A204.1 (cell line): ENCODE measurements at regions not wholly inside any gene's neighbourhood (a gene's known extent, or its start where the extent isn't known, plus 50 kb on each side); places are given as distances from the start of the nearest gene placed in this dataset.

Experiments
- FAIRE-seq: peaks from 2 replicates; lab custom pipeline; 2012; peaks lifted over from hg19 to GRCh38; lab: Jason Lieb, UNC

DNA sequence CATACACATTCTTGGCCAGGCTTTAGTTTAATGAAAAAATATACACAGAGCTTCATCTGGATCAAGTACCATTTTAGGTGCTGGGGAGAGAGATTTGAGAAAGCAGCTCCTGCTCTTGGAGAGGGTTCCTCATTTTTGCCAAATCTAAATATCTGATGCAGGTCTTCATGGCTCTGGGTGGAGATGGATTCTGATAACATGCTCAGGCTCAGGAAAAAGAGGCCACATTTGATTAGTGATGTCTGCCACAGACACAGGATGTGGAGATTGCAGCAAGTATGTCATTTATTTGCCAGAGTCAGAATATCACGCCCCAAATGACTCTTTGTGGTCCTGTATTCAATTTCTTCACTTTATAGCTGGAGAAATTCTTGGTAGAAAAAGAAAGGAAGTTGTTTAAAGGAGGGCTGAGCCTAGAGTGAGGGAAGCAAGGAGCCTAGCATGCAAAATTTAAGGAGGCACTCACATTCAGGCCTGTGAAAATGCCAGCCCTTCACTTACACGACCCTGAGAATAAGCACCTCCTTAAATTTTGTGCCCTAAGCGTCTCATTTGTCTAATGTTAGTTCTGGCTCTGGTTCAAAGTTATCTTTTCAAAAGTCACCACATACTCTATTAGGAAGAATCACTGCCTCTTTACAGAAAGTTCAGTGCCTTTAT, 492.9 kb upstream of the TBX3 start:
- no peak for FAIRE-seq

DNA sequence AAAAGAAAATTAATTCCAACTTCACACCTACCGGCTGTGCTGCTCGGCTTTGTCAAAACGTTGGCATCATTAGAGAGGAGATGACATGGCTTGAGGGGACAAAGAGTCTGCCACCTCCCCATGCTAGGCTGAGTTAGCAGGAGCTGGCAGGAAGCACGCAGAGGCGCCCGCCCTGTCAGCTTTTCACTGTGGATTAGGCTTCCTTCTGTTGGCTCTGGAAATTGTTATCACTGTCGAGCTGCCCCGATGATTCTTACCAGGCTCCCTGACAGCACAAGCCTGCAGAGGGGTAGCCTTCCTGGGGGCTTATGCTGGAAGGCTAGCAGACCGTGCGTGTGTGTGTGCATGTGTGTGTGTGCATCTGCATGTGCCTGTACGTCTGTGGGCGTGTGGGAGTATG, 490.9 kb upstream of the TBX3 start:
- FAIRE-seq, result no peak

DNA sequence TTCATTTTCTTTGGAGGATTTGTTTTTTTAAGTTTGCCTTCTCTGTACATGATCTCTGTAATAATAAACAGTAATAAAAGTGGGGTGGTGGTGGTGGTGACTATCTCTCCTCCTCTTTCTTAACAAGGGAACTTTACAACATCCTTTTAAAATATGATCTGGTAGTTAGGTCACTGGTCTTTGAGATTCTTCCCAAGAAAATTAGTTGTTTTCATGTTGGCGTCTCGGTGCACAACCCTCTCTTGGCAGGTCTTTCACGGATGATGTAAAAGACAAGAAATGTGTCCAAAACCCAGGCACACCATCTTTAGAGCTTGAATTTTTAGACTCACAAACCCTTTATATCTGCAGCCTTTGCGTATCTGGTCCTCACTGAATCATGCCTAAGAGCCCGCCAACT, 488.5 kb upstream of the TBX3 start:
- no peak for FAIRE-seq

DNA sequence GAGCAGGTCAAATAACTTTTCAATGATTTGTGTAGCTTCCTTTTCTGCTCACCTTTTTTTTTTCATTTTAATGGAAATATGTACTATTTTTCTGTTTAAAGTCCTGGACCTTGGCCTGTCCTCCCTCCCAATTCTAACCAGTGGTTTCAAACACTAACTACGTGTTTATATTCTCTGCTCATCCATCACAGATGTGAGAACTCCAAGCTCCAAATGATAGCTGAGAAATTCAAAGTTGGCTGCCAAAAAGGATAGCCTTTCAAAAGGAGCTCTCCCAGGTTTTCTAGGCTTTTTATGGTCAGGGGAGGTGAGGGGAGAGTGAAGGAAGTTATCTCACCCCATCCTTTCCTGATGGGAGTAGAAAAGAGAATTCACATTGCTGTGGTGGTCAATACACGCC, 486.0 kb upstream of the TBX3 start:
- no peak for FAIRE-seq

DNA sequence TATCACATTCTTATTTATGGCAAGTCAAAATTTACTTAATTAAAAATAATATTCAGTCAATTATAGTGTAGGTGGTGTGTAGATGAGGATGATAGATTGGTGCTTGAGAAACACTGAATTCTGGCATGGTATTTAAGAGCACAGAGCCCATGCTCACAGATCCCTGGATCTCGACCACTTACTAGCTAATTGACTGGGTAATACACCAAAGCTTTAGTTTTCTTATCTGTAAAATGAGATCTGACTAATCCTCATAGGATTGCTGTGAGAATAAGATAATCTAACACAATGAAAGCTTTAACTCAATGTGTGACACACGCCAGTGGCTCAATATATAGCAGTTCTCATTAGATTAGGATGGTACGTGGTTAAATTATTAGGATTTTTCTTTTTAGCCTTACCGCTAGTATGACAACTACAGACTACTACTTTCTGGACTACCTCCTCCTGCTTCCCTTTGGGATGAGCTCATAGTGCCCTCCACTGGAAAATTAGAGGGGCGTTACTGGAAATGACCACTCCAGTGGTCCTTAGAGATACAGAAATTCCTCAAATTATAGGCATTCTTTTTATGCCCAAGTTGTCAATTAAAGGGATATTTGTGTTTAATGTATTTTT, 482.8 kb upstream of the TBX3 start:
- FAIRE-seq, result no peak

DNA sequence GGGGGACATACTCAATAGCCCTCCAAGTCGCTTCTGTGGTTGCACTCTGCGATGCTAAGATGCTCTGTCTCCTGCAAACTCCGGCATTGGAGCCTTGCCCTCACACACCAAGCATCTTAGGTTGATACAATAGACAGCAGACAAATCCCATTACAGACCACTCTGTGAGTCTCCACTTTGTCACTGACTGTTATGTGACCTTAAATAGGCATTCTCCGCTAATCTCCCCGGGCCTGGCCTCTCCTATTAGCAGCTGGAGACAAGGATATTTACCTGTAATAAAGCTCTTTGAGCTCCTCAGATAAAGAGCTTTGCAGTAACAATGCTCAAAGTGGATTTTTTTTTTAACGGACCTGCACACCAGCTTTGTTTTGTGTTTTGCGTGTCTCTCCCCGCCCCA, 479.7 kb upstream of the TBX3 start:
- no peak for FAIRE-seq

DNA sequence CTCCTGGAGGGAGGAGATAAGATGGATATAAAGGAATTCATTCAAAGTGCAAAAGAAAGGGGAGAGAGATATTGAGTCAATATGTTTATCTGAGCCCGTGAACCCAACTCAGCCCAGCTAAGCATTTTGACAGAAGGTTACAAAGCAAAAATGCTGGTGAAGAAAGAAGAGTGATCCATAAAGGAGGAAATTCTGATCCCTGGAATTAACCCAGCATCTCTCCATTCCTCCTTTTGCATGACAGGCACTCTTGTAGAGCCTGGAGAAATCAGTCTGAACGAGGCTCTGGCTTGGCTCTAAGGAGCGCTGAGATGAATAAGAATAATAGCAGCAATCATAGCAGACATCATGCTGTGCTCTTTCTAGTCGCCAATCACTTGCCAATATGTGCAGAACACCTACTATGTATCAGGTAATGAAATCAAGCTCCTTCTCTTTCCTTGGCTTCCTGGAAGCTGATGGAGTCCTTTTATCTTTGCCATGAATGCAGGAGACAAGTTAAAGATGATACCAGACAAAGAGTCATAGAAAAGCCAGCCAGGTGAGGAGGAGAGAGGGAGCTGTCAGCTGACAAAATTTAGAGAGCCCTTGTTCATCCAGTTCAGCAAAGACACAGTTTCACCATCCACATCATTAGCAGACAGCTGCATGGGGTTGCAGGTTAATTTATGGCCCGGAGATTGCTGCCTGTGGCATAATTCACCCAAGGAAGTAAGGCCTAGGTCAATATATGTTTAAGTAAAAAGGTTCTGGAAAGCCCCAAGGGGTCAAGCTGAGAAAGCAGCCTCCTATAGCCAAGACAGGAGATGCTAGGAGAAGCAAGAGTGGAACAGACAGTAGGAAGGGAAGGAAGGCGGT, 476.5 kb upstream of the TBX3 start:
- no peak for FAIRE-seq

DNA sequence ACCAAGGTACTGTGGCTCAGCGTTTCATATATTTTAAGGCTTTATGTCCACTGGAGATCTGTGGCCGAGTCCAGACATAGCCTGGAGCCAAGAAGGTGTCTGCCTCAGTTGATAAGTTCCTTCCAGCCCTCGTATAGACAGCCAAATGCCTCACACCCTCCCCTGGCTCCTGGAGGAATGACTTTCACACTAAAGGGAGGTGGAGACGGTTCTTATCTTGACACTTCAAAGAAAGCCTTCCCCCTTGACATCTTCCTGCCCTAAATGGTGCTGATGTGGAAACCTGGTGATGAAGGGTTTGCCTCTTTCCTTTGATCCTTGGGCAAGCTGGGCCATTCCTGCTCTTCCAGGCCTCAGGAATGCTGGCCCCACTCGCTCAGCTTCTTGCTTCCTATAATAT, 474.8 kb upstream of the TBX3 start:
- FAIRE-seq, result no peak

DNA sequence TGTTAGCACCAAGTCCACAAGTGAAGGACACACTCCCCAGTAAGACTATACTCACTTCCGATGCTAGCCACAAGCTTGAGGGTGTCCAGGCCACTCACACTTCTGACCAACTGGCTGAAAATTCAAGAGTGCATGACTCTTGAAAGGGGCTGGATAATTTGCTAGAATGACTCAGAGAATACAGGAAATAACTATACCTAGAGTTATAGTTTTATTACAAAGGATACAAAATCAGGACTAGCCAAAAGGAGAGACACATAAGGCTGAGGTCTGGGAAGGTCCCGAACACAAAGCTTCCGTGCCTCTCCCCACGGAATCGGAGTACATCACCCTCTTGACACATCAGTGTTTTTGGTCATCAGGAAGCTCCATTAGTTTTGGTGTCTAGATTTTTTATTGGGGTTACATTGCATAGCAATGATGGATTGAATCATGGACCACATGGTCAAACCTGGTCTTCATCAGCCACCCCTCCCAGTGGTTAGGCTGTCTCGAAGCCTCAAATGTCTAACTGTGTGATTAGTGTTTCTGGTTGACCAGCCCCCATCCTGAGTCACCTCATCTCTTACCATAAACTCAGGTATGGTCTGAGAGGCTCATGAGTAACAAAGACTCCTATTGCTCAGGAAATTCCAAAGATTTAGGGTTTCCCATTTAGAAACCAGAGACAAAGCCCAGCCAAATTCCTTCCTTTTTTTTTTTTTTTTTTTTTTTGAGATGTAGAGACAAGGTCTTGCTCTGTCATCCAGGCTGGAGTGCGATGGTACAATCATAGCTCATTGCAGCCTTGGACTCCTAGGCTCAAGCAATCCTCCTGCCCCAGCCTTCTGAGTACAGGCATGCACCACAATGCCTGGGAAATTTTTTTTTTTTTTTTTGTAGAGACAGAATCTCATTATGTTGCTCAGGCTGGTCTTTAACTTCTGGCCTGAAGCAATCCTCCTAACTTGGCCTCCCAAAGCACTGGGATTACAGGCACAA, 472.0 kb upstream of the TBX3 start:
- FAIRE-seq, result no peak

DNA sequence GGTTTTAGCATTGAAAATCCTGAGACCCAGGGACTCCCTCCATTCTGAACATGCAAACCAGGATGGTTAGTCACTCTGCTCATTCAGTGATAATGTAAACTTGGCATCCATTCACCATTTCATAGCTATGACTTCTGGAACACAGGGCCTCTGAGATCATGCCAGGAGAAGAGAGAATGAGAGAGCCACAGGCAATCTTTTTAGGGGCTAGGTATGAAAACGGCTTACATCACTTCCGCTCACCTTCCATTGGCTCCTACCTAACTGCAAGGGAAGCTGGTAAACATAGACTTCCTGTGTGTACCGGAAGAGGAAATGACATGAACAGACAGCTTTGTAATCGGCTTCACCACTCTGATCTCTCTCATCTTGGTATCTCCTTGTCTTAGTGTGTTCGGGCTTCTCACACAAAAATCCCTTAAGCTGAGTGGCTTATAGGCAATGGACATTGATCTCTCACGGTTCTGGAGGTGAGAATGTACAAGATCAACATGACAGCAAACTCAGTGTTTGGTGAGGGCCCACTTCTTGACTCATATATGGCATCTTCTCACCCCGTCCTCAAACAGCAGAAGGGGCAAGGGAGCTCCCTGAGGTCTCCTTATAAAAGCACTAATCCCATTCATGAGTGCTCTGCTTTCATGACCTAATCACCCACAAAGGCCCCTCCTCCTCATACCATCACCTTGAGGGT, 465.9 kb upstream of the TBX3 start:
- FAIRE-seq, result no peak

DNA sequence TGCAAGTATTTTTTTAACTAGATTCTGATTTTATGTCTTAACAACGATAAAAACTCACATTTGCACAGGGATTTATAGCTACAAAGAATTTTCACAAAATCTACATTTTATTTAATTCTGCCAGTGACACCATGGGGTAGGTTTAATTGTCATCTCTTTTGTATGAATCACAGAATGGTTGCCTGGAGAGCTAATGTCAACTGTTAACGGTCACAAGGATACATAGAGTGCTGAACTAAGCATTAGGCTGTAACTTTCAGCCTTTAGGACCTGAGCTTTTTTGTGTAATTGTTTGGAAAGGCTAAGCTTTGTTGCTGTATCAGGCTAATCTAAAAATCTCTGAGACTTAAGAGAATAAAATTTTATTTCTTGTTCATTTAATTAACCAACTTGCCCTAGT, 465.3 kb upstream of the TBX3 start:
- FAIRE-seq, result no peak

DNA sequence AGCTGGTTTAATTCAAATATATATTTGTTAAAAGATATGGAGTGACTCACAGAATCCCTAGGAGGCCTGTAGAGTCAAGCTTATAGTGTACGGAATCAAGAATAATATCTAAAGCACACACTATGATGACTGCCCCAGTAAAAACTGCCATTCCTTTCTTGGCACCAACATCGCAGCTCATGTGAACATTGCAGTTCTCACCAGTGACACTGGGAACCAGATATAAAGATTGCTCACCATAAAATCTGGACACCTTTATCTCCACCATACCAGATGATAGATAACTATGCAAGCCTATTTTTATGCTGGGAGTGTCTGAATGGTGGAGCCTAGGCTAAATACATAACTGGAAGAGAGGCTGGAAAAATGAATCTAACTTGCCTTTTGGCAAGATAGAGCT, 463.9 kb upstream of the TBX3 start:
- FAIRE-seq, result no peak

DNA sequence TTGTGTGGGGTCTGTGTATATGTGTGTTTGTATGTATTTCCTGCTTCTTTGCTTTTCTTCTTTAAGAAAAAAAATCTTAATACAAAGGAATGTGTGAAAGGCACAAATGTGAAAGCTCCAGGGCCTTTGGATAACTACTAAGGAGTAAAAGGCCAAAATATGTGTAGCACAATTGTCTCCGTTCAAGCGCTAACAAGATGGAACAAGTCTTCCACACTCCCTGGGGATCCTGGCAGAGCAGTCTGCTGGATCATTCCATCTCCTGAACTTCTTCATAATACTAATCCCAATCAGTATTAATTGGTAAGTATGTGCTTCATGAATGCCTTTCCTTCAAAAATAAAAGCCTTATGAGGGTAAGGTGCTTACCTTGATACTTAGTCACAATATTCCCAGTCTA, 462.5 kb upstream of the TBX3 start:
- FAIRE-seq, result no peak

DNA sequence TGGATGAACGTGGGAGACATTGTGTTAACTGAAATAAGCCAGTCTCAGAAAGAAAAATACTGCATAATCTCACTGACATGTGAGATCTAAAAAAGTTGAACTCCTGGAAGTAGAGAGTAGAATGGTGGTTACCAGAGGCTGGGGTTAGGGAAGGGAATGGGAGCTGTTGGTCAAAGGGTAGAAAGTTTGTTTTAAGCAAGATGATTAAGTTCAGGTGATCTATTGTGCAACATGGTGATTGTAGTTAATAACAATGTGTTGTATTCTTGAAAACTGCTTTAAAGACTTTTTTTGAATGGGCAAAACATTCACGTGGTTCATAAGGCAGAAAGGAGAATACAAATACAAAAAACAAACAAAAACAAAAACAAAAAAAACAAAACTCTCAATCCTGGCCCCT, 460.4 kb upstream of the TBX3 start:
- no peak for FAIRE-seq

DNA sequence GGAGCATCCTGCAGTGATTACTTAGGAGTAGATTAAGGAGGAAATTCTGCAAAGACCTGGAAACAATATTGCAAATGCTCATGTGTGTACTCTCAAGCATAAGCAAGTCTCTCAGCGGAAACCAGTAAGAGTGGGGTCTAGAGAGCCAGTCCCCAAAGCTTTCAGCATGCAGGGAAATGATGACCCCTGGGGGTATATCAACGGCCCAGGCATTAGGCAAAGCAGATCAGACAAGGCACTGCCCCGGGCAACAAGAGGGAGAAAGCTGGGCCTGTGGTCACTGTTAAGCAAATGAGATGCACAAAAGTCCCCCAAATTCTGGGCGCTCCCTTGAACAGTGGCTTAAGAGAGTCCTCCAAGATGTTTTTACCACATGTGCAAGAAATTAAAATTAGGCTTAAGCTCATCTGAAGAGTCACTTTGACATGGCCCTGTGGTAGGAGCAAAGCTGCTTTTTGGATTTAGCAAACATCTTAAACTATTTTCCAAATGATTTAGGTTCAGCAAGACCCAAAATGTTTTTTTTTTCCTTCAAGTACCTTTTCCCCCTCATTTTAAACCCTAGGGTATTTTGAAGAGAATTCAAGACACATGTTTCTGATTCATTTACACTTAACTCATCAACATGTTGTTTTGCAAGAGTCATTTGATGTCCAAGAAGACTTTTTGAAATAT, 457.1 kb upstream of the TBX3 start:
- no peak for FAIRE-seq

DNA sequence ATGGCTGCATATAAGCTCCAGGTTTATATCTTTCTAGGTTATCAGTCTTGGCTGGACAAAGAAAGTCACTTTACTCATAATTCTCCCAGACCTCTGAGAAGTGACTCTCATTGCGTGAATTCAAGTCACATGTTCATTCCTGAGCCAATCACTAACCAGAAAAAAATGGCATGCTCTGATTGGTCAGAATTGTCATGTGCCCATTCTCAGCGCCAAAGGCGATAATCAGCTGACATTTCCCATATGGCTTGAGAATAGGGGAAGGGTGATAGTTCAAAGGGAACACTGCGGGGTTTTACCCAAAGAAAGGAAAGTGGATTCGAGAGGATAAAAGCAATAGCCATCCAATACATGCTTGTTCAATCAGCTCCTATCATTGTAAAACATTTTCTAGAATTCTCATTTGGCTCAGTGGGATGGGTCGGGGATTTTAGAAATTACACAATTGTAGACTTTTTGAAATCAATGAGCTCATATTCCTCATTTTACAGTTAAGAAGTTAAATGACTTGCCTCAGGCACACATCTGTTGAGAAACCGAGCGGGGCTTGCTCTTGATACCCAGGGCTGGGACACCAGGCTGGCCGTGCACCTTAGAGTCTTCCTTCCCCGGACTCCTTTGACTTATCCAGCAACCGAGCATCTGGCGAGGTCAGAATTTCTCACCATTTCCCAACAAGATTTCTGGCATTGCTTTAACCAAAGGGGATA, 454.0 kb upstream of the TBX3 start:
- no peak for FAIRE-seq

DNA sequence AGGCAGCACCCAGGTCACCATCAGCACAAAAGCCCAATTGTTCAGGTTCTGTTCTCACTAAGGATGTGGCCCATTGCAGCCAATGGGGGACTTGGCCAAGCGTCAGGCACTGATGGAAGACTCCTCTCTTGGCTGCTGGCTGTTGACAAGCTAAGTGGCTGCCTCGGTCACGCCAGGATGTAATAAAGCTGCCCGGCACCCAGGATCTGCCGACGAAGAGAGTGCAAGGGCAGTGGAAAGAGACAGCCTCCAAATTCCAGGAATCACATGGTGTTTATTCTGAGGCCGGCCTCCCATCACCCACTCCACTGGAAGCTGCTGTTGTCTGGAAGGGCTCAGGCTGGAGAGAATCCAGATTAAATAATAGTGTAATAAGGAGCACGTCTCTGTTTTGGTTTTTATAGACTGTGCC, 451.8 kb upstream of the TBX3 start:
- FAIRE-seq, result no peak

DNA sequence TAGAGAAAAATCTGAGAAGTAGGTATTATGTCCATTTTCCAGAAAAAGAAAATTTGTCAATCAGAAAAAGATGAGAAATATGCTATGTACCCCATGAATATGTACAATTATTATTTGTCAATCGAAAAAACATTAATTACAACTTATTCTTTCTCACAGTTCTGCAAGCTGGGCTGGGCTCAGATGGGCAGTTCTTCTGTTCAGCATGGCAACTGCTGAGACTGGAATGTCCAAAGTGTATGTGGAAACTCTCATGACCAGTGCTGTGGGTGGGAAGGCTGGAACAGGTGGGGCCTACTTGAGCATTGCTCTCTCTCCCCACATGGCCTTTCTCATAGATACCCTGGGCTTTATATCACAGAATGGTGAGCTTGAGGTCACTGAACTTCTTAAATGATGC, 450.3 kb upstream of the TBX3 start:
- FAIRE-seq, result no peak

DNA sequence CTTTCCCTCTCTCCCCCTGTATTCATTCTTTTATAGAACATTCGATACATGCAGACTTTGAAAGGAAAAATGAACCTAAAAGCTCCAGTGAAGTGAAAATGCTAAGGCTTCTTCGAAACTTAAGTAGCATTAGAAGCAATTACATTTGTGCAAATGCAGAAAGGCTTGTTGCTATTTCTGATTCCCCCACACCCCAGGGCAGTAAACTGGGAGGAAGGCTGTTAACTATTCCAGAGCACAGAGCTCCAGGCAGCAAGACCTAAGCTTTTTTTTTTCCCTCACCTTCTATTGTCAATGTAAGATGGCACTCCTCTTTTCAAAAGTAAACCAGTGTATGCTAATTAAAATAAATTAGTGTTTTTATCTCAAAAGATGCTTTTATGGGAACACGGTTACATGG, 448.9 kb upstream of the TBX3 start:
- FAIRE-seq, result no peak

DNA sequence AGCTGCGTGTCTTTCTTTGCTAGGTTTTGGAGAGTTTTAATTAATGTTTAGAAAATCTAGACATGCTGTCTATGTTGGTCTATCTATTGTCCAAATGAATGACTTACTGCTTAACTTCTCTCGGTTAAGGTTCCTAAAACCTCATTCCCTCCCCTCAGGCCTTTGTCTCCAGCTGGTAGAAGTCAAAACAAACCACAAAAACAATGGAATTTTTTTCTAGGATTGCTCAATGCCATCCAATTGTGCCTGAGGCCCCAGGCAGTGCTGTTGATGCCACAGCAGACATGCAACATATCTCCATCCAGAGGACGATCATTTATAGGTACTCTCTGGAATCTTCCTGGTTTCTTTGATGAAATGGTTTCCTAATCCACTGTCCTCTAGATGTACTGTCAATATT, 448.2 kb upstream of the TBX3 start:
- no peak for FAIRE-seq

DNA sequence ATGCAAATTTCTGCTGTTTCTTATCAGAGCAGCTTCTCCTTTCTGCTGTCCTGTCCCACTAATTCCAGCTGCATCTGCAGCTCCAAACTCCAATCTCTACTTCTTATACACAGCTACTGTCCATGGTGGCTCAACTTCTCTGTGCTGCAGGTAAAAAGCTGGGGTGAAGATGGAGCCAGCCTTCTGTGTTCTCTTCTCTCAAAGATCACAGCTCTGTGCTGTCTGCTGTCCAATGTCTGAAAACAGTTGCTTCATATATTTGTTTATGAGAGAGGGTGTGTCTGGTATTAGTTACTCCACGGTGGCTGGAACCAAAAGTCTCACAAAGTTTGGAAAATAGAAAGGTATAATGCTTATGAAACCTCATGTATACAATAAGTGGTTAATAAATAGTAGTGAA, 445.8 kb upstream of the TBX3 start:
- FAIRE-seq, result no peak
